DMS 273 treated with DMSO at 0.1 percent for 48 hours (cell line): ENCODE measurements at regions not wholly inside any gene's neighbourhood (a gene's known extent, or its start where the extent isn't known, plus 50 kb on each side); places are given as distances from the start of the nearest gene placed in this dataset.

Experiments used
- DNase-seq: peaks from one replicate; lab custom pipeline; 2025; lab: John Stamatoyannopoulos, UW

DNA sequence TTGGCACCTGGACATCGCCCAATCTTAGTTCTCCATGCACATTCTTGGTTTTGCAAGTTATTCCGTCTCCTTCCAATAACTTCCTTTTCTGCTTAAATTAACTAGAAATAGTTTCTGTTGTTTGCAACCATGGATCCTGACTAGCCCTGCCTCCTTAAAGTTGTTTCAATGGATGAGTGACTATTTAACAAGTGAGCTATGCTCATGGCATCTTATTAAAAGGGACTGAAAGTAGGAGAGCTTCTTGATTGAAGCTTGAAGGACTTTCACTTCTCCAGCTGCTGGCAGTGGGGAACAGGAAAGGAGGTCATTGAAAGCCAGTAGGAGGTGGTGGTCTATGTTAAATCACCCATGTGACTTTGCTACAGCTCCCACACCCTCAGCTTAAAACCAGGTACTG lies 466.8 kb downstream of the ARHGEF28 start:
- DNase-seq: no peak

- no peak for DNase-seq
Observed at GRCh38 chr5:74085782-74086181, 459.8 kb downstream of the ARHGEF28 start.

DNA sequence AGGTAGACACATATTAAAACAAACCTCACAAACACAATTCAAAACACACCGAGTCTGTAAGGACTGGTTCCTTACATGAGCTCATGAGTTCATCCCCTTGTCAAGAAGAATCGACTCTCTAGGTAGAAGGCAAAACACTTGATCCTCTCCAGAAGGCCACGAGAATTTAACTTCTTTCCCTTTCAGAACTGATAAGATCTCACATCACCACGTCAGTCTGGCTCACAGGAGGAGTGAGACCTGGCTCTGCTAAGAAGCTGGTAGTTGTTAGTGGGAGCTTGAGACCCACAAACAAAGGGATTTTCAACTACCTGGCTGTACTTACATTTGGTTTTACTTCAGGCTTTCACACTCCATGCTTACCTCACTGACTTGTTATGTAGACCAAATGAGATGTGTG lies 459.2 kb downstream of the ARHGEF28 start:
- DNase-seq: no peak

DNA sequence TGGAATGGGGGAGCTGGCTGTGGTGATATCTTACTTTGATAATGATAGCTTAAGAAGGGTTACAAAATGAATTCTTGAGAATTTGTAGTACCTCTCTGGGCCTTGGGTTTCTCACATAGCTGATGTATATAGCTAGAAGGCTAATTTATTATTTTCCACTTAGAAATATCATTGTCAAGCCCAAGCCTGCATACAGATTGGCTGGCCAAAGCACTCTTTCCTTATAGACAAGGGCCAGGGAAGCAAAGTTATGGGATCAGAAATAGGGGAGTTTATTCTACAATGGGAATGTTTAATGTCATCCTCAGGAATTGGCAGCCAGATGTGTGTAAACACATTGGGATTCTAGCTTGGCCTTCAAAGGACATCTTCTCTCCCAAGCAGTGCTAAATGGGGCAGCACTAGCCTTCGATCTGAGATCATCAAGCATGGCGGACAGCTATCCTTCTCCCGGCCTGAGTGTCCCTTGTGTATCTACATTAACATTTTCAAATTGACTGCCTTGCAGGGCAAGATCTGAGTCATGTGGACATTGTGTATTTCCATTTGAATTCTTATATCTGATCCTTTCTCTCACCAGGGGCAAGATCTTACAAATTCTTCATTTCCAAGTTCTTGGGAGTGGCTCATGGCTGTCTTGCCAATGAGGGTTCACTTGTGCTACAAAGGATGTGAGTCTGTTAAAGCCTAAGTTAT lies 457.2 kb downstream of the ARHGEF28 start:
- DNase-seq: no peak

- no peak for DNase-seq
Observed at GRCh38 chr5:74082512-74083055, 456.6 kb downstream of the ARHGEF28 start.

DNA sequence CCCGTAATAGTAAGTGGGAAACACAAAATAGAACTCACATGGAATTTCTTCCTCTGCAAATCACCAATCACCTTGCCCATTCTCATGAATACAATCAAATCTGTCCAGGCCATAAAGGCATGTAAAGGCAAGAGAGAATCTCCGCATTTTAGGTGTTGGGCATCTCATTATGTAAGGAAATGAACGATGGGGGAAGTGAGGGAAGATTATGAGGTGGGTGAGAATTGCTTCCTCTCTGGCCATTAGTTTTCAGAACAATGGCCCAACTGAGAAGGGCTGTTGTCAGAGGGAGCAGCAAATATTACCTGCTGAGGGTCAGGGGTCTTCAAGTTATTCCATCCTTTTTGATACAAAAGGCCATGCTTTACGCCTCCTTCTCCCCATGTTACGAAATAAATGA lies 455.1 kb downstream of the ARHGEF28 start:
- no peak for DNase-seq

- no peak for DNase-seq
Observed at GRCh38 chr5:74079971-74080556, 454.1 kb downstream of the ARHGEF28 start.

DNA sequence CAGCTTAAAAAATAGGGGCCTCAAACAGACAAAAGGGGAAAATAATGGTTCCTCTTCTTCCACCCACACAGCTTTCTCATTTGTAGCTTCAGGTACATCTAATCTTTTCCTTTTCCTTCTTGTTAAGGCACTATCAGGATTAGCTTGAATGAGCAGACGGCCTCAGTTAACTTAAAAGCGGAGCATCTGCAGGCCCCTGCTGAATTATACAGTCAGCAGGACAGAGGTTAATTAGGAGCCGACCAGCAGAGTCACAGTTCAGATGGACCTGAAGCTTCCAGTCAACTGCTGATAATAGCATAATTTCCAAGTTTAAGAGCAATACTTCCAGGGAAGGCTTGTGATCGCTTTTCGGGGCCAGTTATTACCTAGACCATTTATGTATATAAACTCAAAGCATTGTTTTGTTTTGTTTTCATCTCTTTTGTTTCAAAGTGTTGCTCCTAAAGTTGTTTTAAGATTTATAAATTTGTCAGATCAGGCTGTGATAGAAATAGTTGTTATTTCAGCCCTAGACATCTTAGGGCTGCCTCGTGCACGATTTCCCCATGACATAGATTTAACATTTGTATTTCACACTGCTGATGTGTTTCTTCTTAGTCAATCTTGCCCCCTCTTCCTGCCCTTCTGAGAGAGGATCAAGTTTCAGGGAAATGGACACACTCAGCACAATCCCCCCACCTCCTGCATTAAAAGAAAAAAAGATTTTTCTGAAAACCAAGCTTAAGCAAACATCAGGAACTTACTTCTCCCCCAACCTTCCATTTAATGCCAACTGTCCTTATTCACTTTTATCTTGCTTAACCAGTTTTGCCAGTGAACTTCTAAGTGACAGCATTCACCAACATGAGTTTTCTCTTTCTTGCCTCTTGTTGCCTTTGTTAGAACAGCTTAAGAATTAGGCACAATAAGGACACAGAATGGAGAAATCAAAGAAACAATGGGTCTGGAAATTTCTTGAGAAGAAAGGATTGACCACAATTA lies 449.8 kb downstream of the ARHGEF28 start:
- peak; percentile 29 for DNase-seq

DNA sequence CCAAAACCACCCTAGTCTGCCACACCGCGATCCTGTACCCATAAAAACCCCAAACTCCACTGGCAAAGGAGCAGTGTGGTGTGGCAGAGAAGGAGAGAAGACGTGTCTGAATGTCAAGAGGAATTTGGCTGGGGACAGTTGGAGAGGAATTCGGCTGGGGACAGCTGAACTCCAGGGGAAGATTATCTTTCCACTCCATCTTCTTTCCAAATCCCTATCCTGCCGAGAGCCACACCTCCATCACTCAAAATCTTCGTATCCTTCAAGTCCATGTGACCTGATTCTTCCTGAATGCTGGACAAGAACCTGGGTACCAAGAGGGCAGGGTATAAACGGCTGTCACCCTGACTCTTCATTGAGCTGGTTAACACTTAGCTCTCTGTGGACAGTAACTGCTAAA lies 448.1 kb downstream of the ARHGEF28 start:
- no peak for DNase-seq

DNA sequence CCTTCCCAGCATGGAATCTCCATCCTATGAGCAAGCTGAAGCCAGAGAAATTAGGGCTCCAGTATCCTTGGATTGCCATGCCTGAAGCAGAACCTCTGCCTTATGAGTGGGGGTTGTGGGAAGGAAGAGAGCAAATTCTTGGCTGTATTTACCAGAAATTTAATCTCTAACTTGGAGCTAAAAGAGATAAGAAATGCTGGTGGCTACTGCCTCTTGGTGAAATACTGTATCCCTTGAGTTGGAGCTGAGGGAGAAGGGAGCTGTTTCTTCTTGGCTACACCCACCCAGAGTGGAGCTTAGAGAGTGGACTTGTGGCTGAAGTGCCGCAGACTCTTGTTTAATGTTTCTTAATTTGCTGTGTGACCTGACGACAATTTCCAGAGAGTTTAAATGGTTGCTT lies 447.3 kb downstream of the ARHGEF28 start:
- no peak for DNase-seq

- DNase-seq: no peak
Observed at GRCh38 chr5:74072646-74073045, 446.6 kb downstream of the ARHGEF28 start.

GRCh38 chr5:74070766-74071165 lies 444.8 kb downstream of the ARHGEF28 start:
- DNase-seq: no peak

DNA sequence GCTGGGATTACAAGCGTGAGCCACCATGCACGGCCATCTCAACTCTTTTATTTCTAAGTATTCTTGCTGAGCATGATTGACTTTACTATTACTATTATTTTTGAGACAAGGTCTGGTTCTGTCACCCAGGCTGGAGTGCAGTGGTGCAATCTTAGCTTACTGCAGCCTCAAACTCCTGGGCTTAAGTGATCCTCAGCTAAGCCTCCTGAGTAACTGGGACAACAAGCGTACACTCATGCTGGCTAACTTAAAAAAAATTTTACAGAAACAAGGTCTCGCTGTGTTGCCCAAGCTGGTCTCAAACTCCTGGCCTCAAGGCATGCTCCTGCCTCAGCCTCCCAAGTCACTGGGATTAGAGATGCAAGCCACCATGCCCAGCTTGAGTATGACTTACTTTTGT lies 443.7 kb downstream of the ARHGEF28 start:
- no peak for DNase-seq

- DNase-seq: no peak
Observed at GRCh38 chr5:74067748-74068541, 441.9 kb downstream of the ARHGEF28 start.

- DNase-seq: no peak
Observed at GRCh38 chr5:74064911-74065310, 438.9 kb downstream of the ARHGEF28 start.

DNA sequence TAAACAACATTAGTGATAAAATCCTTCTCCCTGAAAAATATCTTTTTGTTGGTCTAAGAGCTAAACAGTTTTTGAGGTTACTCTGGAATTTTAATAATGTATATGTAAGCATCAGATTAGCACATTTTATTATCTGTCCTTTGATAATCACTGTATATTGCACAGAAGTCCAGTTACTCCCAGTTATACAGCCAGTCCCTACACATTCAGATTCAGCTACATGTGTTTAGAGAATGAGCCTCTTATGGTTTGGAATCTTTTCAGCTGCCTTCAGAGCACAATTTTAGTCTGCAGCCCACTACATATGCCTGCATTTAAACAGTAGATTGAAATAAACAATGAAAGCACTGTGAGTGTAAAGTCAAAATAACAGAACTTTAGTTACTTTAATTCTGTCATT lies 438.2 kb downstream of the ARHGEF28 start:
- DNase-seq: no peak

DNA sequence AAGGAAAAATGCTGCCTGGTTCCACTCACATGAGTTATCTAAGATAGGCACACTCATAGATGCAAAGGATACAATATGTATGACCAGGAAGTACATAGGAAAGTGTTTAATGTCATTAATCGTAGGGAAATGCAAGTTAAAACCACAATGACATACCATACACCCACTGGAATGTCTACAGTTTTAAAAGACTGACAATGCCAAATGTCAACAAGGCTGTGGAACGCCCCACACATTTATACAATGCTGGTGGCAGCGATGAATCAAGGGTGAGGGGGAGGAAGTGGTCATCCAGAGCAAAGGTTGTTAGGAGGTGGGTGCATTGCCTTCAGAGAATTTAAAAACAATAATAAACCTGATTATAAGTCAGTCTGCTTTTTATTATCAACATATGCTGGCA lies 437.8 kb downstream of the ARHGEF28 start:
- no peak for DNase-seq

- DNase-seq: no peak
Observed at GRCh38 chr5:74063346-74063745, 437.4 kb downstream of the ARHGEF28 start.

DNA sequence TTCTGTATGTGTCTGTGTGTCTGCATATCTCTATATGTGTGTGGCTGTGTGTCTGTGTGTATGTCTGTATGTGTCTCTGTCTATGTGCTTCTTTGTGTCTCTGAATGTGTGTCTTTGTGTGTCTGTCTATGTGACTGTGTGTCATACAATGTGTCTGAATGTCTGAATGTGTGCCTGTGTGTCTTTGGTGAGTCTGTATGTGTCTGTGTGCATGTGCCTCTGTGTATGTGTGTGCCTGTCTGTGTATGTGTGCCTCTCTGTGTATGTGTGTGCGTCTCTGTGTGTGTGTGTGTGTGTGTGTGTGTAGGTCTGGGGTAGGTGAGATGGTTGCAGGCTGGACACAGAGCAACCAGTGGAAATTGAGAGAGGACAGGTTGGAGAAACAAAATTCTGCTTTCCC lies 435.3 kb downstream of the ARHGEF28 start:
- DNase-seq: no peak

DNA sequence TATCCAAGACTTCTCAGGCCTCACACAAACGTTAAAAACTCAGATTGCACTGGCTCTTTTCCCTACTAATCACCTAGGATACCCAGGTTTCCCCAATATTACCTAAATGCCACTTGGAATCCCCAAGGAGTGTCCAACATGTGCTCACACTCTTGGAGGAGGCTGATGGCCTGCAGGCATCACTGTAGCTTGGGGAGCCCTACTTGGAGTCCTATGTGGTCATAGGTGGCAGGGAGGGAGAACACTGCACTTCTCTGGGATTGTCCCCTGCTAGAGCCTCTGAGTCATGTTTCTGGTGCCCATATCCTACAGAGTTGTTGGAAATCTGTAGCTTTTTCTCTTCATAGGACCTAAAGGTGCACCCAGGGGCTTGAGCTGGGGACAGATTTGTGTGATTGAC lies 433.7 kb downstream of the ARHGEF28 start:
- DNase-seq: no peak

DNA sequence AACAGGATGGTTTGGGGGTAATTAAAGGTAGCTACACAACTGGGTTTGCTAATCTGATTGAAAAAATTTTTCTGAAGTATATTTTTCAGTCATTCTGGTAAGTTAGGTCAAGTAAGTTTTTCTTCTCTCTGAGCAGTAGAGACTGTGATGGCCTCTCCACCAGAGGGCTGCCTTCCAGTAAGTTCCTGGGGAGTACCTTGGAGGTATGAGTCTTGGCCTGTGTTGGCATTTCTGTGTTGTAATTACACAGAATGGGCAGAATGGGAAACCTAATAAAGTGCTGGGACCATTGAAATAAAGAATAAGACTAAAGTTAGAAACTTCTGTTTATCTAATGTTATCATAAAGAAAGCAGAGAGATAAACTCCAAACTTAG lies 430.8 kb downstream of the ARHGEF28 start:
- DNase-seq: no peak
